ENCODE measurements at regions not wholly inside any gene's neighbourhood (a gene's known extent, or its start where the extent isn't known, plus 50 kb on each side); places are given as distances from the start of the nearest gene placed in this dataset.

DNA sequence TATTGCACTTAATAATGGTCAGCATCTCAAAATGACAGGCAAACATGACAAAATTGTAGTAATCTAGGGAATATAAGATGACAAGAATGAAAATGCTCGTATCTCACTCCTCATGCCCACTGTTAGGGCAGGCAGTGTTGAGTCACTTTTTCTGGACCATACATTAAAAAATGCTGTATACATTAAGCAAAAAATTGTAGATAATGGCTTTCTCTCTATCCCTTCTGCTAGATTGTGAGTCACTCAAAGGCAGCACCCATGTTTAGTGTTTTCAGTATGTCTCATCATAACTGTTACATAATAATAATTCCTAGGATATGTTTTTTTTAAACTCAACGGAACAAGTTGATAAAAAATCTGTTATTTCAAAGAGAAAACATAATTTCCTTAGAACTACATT, 199.3 kb downstream of the TENT5A start:
- TF ChIP-seq, protein P1, sequence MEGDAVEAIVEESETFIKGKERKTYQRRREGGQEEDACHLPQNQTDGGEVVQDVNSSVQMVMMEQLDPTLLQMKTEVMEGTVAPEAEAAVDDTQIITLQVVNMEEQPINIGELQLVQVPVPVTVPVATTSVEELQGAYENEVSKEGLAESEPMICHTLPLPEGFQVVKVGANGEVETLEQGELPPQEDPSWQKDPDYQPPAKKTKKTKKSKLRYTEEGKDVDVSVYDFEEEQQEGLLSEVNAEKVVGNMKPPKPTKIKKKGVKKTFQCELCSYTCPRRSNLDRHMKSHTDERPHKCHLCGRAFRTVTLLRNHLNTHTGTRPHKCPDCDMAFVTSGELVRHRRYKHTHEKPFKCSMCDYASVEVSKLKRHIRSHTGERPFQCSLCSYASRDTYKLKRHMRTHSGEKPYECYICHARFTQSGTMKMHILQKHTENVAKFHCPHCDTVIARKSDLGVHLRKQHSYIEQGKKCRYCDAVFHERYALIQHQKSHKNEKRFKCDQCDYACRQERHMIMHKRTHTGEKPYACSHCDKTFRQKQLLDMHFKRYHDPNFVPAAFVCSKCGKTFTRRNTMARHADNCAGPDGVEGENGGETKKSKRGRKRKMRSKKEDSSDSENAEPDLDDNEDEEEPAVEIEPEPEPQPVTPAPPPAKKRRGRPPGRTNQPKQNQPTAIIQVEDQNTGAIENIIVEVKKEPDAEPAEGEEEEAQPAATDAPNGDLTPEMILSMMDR (IDR thresholded peaks at IDR 0.05), result no peak
- TF ChIP-seq POLR2AphosphoS5 (IDR thresholded peaks at IDR 0.05; ENCODE audit: low read depth, low read length), result no peak
- TF ChIP-seq, protein P2, sequence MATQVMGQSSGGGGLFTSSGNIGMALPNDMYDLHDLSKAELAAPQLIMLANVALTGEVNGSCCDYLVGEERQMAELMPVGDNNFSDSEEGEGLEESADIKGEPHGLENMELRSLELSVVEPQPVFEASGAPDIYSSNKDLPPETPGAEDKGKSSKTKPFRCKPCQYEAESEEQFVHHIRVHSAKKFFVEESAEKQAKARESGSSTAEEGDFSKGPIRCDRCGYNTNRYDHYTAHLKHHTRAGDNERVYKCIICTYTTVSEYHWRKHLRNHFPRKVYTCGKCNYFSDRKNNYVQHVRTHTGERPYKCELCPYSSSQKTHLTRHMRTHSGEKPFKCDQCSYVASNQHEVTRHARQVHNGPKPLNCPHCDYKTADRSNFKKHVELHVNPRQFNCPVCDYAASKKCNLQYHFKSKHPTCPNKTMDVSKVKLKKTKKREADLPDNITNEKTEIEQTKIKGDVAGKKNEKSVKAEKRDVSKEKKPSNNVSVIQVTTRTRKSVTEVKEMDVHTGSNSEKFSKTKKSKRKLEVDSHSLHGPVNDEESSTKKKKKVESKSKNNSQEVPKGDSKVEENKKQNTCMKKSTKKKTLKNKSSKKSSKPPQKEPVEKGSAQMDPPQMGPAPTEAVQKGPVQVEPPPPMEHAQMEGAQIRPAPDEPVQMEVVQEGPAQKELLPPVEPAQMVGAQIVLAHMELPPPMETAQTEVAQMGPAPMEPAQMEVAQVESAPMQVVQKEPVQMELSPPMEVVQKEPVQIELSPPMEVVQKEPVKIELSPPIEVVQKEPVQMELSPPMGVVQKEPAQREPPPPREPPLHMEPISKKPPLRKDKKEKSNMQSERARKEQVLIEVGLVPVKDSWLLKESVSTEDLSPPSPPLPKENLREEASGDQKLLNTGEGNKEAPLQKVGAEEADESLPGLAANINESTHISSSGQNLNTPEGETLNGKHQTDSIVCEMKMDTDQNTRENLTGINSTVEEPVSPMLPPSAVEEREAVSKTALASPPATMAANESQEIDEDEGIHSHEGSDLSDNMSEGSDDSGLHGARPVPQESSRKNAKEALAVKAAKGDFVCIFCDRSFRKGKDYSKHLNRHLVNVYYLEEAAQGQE (IDR thresholded peaks at IDR 0.05; ENCODE audit: insufficient read depth in 1 of 2, low read depth in 2 of 2, low read length in 1 of 2), result no peak
- no peak for TF ChIP-seq TCF7L2 (IDR thresholded peaks at IDR 0.05; ENCODE audit: low read depth, low read length)
- no peak for TF ChIP-seq SIN3A (IDR thresholded peaks at IDR 0.05; ENCODE audit: borderline replicate concordance, insufficient read depth, low read depth, low read length)
